Erythroblast (primary cell): ENCODE measurements at regions not wholly inside any gene's neighbourhood (a gene's known extent, or its start where the extent isn't known, plus 50 kb on each side); places are given as distances from the start of the nearest gene placed in this dataset.

Source experiments
- GATA1 ChIP-seq: IDR thresholded peaks from 2 replicates; pipeline ENCODE4 v1.6.1; 2011; ENCODE audit warnings: low read depth, mild to moderate bottlenecking, control low read depth, low read length, moderate library complexity
- POLR2A ChIP-seq: IDR thresholded peaks from 2 replicates; pipeline ENCODE4 v1.6.1; 2011; ENCODE audit warnings: mild to moderate bottlenecking, low read length

GRCh38 chr16:77584205-77584859, 138.0 kb upstream of the NUDT7 start:
- TF ChIP-seq POLR2A = no peak
- no peak for TF ChIP-seq GATA1
